ENCODE measurements at regions not wholly inside any gene's neighbourhood (a gene's known extent, or its start where the extent isn't known, plus 50 kb on each side); places are given as distances from the start of the nearest gene placed in this dataset.

Small RNA genes in the stretch of these regions (small RNA-seq; reads per million reads assigned to genes)
- gene MIR3201 = 0 reads per million in 2 experiments
- gene MIR3667 = 0 reads per million in 2 experiments
- gene MIR4535 = 0 reads per million in 2 experiments

Measured in SK-MEL-5 (cell line).